Activated CD4-positive, alpha-beta T cell treated with anti-CD3 and anti-CD28 coated beads, Interleukin-2, amount 10 ng/mL, durations not matched to agents 24 days and 14 days (primary cell): ENCODE measurements at regions not wholly inside any gene's neighbourhood (a gene's known extent, or its start where the extent isn't known, plus 50 kb on each side); places are given as distances from the start of the nearest gene placed in this dataset.
"Not testable (repeated sequence)": the region's sequence is repeated elsewhere in the genome, so short reads cannot be mapped to it uniquely, and the experiment has no call there.

Experiments
- DNase-seq: peaks from one replicate; pipeline ENCODE4 v3.0.0; 2022
- H3K27ac Mint-ChIP-seq: one replicate; pipeline ENCODE4 v1.8.0; 2022; ENCODE audit warnings: mild to moderate bottlenecking, mixed read lengths
- H3K27me3 Mint-ChIP-seq: one replicate; pipeline ENCODE4 v1.8.0; 2022; ENCODE audit warnings: mixed read lengths
- H3K36me3 Mint-ChIP-seq: one replicate; pipeline ENCODE4 v1.8.0; 2022; ENCODE audit warnings: low read depth, mild to moderate bottlenecking, mixed read lengths
- H3K4me1 Mint-ChIP-seq: one replicate; pipeline ENCODE4 v1.8.0; 2021; ENCODE audit warnings: mixed read lengths
- H3K4me3 Mint-ChIP-seq: one replicate; pipeline ENCODE4 v1.8.0; 2022; ENCODE audit warnings: mild to moderate bottlenecking, moderate library complexity, mixed read lengths
- H3K9me3 Mint-ChIP-seq: one replicate; pipeline ENCODE4 v1.8.0; 2021; ENCODE audit warnings: mixed read lengths
- intact Hi-C: fragments of 100-400 bp; cut with micrococcal nuclease; formaldehyde crosslinking; loops from one replicate; pipeline ENCODE4 v1.15.1; 2023

DNA sequence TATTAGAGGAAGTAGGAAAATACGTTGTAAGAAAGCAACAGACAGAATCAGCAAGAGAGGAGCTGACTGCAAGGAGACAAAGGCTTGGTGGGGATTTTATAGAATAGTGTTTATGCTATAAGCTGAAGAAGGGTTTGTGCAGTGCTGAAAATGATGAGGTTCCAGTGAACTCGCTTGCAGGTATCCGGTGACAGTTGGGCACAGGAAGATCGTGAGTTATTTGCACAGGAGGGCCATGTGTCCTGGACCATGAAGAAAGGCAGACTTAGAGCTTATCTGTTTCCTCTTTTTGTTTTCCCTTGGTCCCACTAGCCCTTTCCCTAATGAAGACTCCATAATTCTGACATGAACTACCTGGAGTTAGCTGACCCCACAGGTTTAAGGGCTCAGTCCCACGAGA, 61.4 kb downstream of the NXNL2 start:
- peaks cover 30% of the 10 kb centered on the region for H3K27me3 Mint-ChIP-seq

DNA sequence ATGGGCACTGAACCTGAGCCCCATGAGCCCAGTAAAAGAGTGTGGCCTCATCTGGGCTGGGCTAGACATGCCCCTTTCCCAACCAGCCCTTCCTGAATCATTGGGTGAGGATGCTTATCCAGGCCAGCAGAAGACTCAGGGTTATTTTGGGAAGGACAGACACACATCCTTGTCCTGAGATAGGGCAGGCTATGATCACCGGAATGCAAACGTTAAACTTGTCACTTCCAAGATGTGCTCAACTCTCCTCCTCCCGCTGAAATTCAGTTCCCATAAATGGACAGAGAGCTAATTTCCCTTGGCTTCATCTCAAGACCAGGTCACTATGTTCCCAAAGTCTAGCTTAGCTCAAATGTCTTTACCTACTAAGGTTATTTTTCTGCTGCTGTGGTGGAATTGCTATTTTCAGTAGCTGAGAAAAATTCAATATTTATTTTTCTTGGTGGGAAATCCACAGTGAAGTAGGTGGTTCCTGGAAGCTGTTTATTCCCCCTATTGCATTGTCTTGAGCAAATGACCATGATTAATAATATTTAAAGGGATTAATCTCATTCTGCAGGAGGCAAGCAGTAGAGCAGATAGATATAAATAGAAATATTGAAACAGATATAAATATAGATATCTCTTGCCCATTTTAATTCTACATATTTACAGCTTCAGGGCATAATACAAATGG, 70.0 kb downstream of the NXNL2 start:
- H3K27me3 Mint-ChIP-seq: peaks cover 19% of the 10 kb centered on the region
- no peaks in the 10 kb centered on the region for H3K36me3 Mint-ChIP-seq
- no peak for DNase-seq
- no peaks in the 10 kb centered on the region for H3K4me1 Mint-ChIP-seq
- H3K9me3 Mint-ChIP-seq: no peaks in the 10 kb centered on the region
- no peak overlapping the region for H3K27ac Mint-ChIP-seq
- H3K4me3 Mint-ChIP-seq: no peak overlapping the region
- intact Hi-C loops: no loop called here

More for the DNA sequence above, 61.4 kb downstream of the NXNL2 start:
- no peaks in the 10 kb centered on the region for H3K36me3 Mint-ChIP-seq
- DNase-seq: no peak
- no peak overlapping the region for H3K4me3 Mint-ChIP-seq
- intact Hi-C loops: loop anchor here (10.0 kb wide), 1 partner anchor 678 kb away; no protein-coding TSS in a partner anchor
- H3K9me3 Mint-ChIP-seq: no peaks in the 10 kb centered on the region
- H3K27ac Mint-ChIP-seq: no peak overlapping the region
- peaks cover 2% of the 10 kb centered on the region for H3K4me1 Mint-ChIP-seq

DNA sequence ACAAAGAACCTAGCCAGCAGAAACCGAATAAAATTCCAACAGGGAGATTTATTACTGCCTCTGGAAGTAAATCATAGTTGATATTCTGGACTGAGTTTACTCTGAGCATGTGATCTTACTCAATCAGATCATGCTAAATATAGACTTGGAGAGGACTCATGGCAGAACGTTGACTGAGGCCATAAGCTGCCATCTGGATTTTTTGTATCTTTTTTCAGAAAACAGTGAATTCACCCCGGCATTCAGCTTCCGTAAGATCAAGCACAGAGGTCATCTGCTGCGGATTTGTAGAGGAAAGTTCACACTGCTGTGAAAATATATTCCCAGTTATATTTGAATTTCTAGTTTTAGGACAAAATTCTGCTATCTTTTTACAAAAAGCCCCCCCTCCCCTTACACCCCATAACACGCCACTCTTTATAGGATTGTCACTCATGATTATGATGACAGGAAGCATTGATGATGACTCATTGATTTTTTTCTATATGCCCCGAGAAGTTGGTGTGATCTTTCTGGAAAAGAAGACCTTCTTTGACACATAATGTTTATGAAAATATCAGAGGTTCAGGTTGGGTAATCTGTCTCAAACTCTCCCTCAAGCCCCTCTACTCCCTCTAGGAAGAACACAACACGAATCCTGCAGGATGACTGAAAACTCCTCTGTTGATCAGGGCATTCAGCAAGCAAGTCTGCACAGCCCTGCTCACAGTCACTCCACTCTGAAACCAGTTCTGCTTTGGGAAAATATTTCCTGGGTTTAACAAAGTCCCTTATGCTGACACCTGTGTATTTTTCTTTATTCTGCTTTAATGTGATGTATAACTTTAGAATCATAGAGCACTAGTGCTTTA, 70.8 kb downstream of the NXNL2 start:
- peaks cover 13% of the 10 kb centered on the region for H3K27me3 Mint-ChIP-seq
- intact Hi-C loops: no loop called here

DNA sequence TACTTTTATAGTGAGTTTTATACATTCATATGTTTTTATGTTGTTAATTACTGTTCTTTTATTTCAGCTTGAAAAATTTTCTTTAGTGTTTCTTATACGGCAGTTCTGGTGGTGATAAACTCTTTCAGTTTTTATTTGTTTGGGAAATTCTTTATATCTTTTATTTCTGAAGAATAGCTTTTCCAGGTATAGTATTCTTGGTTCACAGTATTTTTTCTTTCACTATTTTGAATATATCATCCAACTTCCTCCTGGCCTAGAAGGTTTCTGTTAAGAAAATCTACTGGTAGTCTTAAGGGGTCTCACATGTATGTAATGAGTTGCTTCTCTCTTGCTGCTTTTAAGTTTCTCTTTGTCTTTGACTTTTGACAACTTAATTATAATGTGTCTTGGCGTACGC, 79.4 kb downstream of the NXNL2 start:
- H3K27ac Mint-ChIP-seq: no peak overlapping the region
- peaks cover 4% of the 10 kb centered on the region for H3K9me3 Mint-ChIP-seq
- no peaks in the 10 kb centered on the region for H3K36me3 Mint-ChIP-seq
- peaks cover 6% of the 10 kb centered on the region for H3K27me3 Mint-ChIP-seq
- intact Hi-C loops: no loop called here
- H3K4me3 Mint-ChIP-seq: no peak overlapping the region
- no peaks in the 10 kb centered on the region for H3K4me1 Mint-ChIP-seq
- DNase-seq: no peak

More for the DNA sequence above, 70.8 kb downstream of the NXNL2 start:
- no peaks in the 10 kb centered on the region for H3K36me3 Mint-ChIP-seq
- DNase-seq: no peak
- H3K4me3 Mint-ChIP-seq: no peak overlapping the region
- H3K4me1 Mint-ChIP-seq: no peaks in the 10 kb centered on the region
- no peaks in the 10 kb centered on the region for H3K9me3 Mint-ChIP-seq
- no peak overlapping the region for H3K27ac Mint-ChIP-seq

DNA sequence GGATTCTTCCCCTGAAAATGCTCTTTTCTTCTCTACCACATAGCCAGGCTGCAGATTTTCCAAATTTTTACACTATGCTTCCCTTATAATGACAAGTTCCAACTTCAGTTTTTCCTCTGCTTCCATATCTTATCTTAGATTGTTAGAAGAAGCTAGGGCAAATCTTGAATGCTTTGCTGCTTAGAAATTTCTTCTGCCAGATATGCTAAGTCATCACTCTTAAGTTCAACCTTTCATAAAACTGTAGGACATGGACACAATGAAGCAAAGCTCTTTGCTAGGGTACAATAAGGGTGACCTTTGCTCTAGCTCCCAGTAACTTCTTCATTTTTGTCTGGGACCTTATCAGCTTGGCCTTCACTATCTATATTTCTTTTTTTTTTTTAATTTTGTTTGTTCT, 88.7 kb downstream of the NXNL2 start:
- no peaks in the 10 kb centered on the region for H3K27me3 Mint-ChIP-seq
- no peak for DNase-seq
- no peaks in the 10 kb centered on the region for H3K9me3 Mint-ChIP-seq
- H3K27ac Mint-ChIP-seq: no peak overlapping the region
- H3K4me3 Mint-ChIP-seq: no peak overlapping the region
- H3K4me1 Mint-ChIP-seq: no peaks in the 10 kb centered on the region
- intact Hi-C loops: no loop called here
- no peaks in the 10 kb centered on the region for H3K36me3 Mint-ChIP-seq

DNA sequence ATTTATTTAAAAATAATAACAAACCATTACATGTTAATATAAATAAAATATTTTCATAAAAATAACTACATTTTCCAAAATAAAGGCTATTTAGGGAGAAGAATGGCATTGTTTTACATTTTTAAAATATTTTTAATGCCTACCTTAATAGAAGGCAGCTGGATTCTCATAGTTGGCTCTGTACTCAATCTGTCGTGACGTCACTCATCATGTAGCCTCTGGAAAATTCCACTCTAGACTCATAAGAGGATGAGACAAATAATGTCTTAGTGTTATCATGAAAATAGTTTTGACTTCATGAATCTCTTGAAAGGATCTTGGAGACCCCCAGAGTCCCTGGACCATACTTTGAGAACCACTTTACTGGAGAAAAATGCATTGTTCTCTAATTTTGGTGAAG, 93.1 kb downstream of the NXNL2 start:
- Mint-ChIP-seq H3K4me3 (no peak overlapping the region), H3K36me3 (no peaks in the 10 kb centered on the region), H3K9me3 (no peaks in the 10 kb centered on the region), H3K27me3 (no peaks in the 10 kb centered on the region), H3K27ac (no peak overlapping the region), H3K4me1 (no peaks in the 10 kb centered on the region)
- DNase-seq: no peak
- intact Hi-C loops: no loop called here

DNA sequence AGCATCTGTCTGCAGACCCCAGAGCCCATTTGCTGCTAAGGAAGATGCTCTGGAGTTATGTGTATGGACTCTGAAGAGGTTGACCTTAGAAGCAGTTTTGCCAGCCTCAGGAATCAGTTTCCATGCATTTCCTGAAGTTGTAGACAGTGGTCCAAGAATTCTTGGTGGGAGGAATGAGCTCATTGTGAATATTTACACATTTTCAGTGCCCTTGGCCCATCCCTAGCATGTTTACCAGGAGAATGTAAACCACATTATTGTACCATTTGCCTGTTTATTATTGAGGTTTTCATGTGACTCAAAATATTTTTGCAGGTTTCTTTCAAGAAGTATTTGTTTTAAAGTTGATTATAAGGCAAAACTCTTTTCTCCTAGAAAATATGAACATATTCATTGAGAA, 93.8 kb downstream of the NXNL2 start:
- Mint-ChIP-seq H3K4me1 (no peaks in the 10 kb centered on the region), H3K36me3 (no peaks in the 10 kb centered on the region), H3K4me3 (no peak overlapping the region), H3K27ac (no peak overlapping the region), H3K9me3 (no peaks in the 10 kb centered on the region), H3K27me3 (no peaks in the 10 kb centered on the region)
- intact Hi-C loops: no loop called here
- no peak for DNase-seq

DNA sequence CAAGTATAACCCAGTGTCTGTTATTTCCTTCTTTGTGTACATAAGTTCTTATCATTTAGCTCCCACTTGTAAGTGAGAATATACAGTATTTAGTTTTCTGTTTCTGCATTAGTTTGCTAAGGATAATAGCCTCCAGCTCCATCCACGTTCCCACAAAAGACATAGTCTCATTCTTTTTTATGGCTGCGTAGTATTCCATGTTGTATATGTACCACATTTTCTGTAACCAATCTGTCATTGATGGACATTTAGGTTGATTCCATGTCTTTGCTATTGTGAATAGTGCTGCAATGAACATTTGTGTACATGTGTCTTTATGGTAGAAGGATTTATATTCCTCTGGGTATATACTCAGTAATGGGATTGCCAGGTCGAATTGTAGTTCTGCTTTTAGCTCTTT, 95.6 kb downstream of the NXNL2 start:
- intact Hi-C loops, H3K27ac Mint-ChIP-seq: not testable (repeated sequence)

DNA sequence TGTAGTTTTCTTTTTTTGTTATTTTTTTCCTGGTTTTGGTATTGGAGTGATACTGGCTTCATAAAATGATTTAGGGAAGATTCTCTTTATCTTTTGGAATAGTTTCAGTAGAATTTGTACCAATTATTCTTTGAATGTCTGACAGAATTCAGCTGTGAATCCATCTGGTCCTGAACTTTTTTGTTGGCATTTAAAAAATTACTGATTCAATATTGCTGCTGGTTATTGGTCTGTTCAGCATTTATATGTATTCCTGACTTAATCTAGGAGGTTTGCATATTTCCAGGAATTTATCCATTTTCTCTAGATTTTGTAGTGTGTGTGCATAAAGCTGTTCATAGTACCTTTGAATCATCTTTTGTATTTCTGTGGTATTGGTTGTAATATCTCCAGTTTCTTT, 100.2 kb downstream of the NXNL2 start:
- Mint-ChIP-seq H3K4me1 (no peaks in the 10 kb centered on the region), H3K36me3 (no peaks in the 10 kb centered on the region), H3K4me3 (no peak overlapping the region), H3K27me3 (peaks cover 12% of the 10 kb centered on the region), H3K9me3 (peaks cover 15% of the 10 kb centered on the region), H3K27ac (no peak overlapping the region)
- no peak for DNase-seq
- intact Hi-C loops: no loop called here

More for the DNA sequence above, 95.6 kb downstream of the NXNL2 start:
- H3K27me3 Mint-ChIP-seq, H3K9me3 Mint-ChIP-seq, H3K36me3 Mint-ChIP-seq, DNase-seq, H3K4me1 Mint-ChIP-seq, H3K4me3 Mint-ChIP-seq: not testable (repeated sequence)

DNA sequence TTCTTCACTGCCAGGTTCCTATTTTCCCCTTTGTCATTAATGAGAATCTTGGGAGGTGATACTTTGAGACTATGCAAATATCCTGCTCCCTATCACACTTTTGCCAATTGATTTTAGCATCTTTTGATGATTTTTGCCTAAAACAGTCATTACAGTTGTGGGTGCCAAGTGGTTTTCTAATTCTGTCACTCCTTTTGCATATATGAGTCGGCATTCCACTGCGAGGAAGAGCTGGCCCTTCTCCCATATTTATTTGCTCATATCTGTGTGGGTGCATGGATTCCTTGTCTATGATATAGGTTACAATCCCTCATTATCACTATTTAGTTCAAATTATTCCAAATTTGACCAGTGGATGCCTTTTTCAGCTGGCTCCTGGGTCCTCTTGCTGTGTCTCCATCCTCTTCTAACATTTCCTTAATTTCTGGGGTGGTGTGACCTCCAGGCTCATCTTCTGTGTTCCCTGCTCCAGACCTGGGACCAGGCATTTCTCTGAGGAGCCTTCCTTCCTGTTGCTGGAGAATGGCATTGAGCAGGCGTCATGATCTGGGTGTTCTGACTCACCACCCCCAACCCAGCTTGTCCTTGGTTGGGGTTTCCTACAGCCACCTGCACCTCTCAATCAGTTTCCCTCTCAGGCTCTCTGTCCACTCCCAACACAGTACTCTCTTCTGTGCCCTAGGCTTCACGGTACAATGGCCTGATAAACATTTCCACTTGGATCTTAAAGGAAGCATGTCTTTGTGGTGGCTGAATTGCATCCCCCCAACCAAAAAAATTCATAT, 106.7 kb downstream of the NXNL2 start:
- no peak for DNase-seq
- Mint-ChIP-seq H3K27ac (no peak overlapping the region), H3K4me1 (no peaks in the 10 kb centered on the region), H3K4me3 (no peak overlapping the region), H3K27me3 (peaks cover 12% of the 10 kb centered on the region), H3K36me3 (no peaks in the 10 kb centered on the region), H3K9me3 (peaks cover 6% of the 10 kb centered on the region)
- intact Hi-C loops: no loop called here

DNA sequence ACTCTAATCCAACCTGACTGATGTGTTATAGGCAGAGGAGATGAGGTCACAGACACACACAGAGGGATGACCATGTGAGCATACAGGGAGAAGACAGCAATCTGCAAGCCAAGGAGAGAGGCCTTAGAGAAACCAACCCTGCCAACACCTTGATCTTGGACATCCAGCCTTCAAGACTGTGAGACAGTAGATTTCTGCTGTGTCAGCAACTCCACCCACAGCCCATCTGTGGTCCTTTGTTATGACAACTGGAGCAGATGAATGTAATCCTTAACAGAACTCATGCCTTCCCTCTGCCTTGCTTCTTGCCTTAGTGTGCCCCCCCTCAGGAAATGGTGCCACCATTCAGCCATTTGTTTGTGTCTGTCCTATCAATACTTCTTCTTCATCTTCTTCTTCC, 107.4 kb downstream of the NXNL2 start:
- Mint-ChIP-seq H3K9me3 (peaks cover under 1% of the 10 kb centered on the region), H3K4me3 (no peak overlapping the region), H3K27me3 (peaks cover 11% of the 10 kb centered on the region), H3K4me1 (no peaks in the 10 kb centered on the region), H3K36me3 (no peaks in the 10 kb centered on the region), H3K27ac (no peak overlapping the region)
- intact Hi-C loops: no loop called here
- no peak for DNase-seq

DNA sequence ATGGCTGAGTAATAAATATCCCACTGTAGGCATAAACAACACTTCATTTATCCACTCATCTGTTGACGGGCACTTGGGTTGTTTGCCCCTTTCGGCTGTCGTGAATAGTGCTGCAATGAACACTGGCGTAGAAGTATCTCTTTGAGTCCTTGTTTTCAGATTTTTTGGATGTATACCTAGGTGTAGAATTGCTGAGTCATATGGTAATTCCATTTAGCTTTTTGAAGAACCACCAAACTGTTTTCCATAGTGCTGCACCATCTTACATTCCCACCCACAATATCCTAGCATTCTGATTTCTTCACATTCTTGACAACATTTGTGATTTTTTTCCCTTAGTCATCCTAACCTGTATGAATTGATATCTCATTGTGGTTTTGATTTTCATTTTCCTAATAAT, 109.0 kb downstream of the NXNL2 start:
- DNase-seq: no peak
- H3K27ac Mint-ChIP-seq: no peak overlapping the region
- H3K4me3 Mint-ChIP-seq: no peak overlapping the region
- peaks cover 9% of the 10 kb centered on the region for H3K27me3 Mint-ChIP-seq
- intact Hi-C loops: no loop called here
- no peaks in the 10 kb centered on the region for H3K9me3 Mint-ChIP-seq
- H3K4me1 Mint-ChIP-seq: no peaks in the 10 kb centered on the region
- no peaks in the 10 kb centered on the region for H3K36me3 Mint-ChIP-seq

DNA sequence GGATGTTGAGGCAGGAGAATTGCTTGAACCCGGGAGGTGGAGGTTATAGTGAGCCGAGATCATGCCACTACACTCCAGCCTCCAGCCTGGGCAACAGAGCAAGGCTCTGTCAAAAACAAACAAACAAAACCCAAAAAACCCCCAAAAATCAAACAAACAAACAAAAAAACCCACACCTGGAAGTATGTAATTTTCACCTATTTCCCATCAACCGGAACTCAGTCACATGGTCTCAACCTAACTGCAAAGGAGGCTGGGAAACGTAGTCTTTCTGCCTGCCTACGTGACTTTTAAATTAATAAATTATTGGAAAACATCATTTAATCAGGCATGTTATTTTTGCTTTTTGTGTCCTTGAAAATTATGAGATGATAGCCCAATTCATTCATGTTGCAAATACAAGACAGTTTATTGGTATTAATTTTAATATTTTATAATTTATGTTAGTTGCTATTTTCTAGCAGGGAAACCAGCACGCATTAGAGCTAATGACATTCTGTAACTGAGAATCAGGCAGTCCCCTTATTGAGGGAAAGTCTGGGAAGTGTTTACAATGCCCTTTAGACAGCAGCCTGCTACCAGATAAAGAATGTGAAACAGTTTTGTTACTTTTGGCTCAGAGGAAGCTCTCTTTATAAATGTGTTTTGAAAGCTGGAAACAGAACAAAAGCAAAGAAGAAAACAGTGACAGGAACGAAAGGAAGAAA, 110.3 kb downstream of the NXNL2 start:
- H3K4me1 Mint-ChIP-seq: no peaks in the 10 kb centered on the region
- no peaks in the 10 kb centered on the region for H3K36me3 Mint-ChIP-seq
- H3K9me3 Mint-ChIP-seq: no peaks in the 10 kb centered on the region
- no peak for DNase-seq
- H3K27me3 Mint-ChIP-seq: peaks cover 7% of the 10 kb centered on the region
- H3K27ac Mint-ChIP-seq: no peak overlapping the region
- intact Hi-C loops: no loop called here
- H3K4me3 Mint-ChIP-seq: no peak overlapping the region

DNA sequence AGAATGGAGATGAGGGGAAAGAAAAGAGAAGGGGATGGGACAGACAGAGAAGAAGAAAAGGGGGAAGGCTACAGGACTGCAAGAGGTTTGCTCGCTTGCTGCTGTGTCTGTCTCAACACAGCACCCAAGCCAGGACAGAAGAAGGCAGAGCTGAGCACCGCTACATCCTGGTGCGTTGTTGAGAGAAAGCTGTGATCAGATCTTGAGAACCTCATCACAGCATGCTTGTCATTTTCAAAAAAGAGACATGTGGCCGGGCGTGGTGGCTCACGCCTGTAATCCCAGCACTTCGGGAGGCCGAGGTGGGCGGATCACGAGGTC, 110.9 kb downstream of the NXNL2 start:
- no peaks in the 10 kb centered on the region for H3K9me3 Mint-ChIP-seq
- H3K27ac Mint-ChIP-seq: no peak overlapping the region
- no peak for DNase-seq
- intact Hi-C loops: no loop called here
- no peaks in the 10 kb centered on the region for H3K36me3 Mint-ChIP-seq
- H3K4me1 Mint-ChIP-seq: no peaks in the 10 kb centered on the region
- peaks cover 7% of the 10 kb centered on the region for H3K27me3 Mint-ChIP-seq
- no peak overlapping the region for H3K4me3 Mint-ChIP-seq
